ENCODE measurements at regions not wholly inside any gene's neighbourhood (a gene's known extent, or its start where the extent isn't known, plus 50 kb on each side); places are given as distances from the start of the nearest gene placed in this dataset.
A peak's percentile ranks its signal among the peaks of the same experiment; 100 is the strongest.

DNA sequence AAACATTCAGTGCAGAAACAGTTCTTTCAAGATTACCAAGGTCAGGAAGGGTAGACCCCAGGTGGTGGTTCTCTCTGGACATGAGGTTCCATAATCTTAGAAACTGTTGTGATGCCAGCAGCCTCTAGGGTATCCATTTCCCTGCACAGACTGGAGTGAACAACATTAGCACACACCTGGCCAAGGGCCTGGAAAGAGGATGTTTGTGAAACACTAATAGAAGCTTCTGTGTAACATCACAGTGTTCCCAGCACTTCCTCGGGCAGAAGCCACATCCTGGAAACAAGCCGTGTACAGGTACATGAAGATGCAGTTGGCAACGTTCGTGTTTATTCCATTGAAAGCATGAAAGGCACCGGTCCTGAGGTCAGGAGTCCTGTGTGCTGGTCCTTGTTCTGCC lies 598.2 kb upstream of the KLF4 start:
- H3K4me2 ChIP-seq, result no peak overlapping the region
- peaks cover 0 to 11% (median 3%) of the 10 kb centered on the region in 11 experiments; a peak in 8 of 22 replicates for H3K9me3 ChIP-seq (replicated peaks in 1 of 11)
- H3K9ac ChIP-seq, result no peak overlapping the region
- H3K27ac ChIP-seq, result no peak overlapping the region
- peaks cover 0 to 21% (median 0%) of the 10 kb centered on the region in 10 experiments; a peak in 7 of 20 replicates for H3K4me1 ChIP-seq
- H3K4me3 ChIP-seq, result no peak overlapping the region
- H4K20me1 ChIP-seq, result no peaks in the 10 kb centered on the region
- H3K27me3 ChIP-seq, result no peaks in the 10 kb centered on the region
- no peak for TF ChIP-seq Cebpa-rat (IDR thresholded peaks at IDR 0.05)
- H3K36me3 ChIP-seq, result no peaks in the 10 kb centered on the region

DNA sequence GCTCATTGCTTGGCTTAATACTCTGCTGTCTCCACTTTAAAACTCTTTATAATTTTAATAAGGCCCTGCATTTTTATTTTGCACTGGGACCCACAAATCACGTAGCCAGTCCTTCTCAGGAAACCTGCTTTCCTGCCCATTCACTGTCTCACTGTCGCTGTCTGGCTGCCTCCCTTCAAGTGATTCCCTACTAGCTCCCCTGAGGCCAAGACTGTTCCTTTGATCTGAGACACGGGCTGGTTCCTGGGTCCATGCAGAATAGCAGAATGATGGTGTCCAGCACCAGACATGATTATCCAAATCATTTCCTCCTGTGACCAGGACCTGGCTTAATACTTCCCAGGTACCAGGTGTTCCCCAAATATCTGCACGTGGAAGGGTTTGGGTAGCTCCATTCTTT lies 597.1 kb upstream of the KLF4 start:
- TF ChIP-seq Cebpa-rat (IDR thresholded peaks at IDR 0.05), result no peak
- Histone ChIP-seq H3K27me3 (no peaks in the 10 kb centered on the region), H3K4me1 (peaks cover 0 to 21% (median 0%) of the 10 kb centered on the region in 10 experiments; a peak in 7 of 20 replicates), H3K27ac (no peak overlapping the region), H3K4me3 (no peak overlapping the region), H3K9me3 (replicated peaks in 1 of 11) (peaks cover 0 to 6% (median 0%) of the 10 kb centered on the region in 11 experiments; a peak in 1 of 22 replicates), H3K9ac (no peak overlapping the region), H3K4me2 (no peak overlapping the region), H4K20me1 (no peaks in the 10 kb centered on the region), H3K36me3 (no peaks in the 10 kb centered on the region)

DNA sequence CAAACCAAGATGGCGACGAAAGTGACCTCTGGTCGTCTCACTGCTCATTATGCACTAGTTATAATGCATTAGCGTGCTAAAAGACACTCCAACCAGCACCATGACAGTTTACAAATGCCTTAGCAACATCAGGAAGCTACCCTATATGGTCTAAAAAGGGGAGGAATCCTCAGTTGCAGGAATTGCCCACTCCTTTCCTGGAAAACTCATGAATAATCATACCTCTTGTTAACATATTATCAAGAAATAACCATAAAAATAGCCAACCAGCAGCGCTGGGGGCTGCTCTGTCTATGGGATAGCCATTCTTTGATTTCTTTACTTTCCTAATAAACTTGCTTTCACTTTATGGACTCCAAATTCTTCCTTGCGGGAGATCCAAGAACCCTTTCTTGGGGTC lies 595.7 kb upstream of the KLF4 start:
- no peak for TF ChIP-seq Cebpa-rat (IDR thresholded peaks at IDR 0.05)
- Histone ChIP-seq H3K27ac (no peak overlapping the region), H3K4me3 (no peak overlapping the region), H3K4me2 (no peak overlapping the region), H3K9ac (no peak overlapping the region), H3K36me3 (no peaks in the 10 kb centered on the region), H4K20me1 (no peaks in the 10 kb centered on the region), H3K9me3 (replicated peaks in 1 of 11) (peaks cover 0 to 6% (median 0%) of the 10 kb centered on the region in 11 experiments; a peak in 1 of 22 replicates), H3K27me3 (no peaks in the 10 kb centered on the region), H3K4me1 (peaks cover 0 to 21% (median 0%) of the 10 kb centered on the region in 10 experiments; a peak in 7 of 20 replicates)

DNA sequence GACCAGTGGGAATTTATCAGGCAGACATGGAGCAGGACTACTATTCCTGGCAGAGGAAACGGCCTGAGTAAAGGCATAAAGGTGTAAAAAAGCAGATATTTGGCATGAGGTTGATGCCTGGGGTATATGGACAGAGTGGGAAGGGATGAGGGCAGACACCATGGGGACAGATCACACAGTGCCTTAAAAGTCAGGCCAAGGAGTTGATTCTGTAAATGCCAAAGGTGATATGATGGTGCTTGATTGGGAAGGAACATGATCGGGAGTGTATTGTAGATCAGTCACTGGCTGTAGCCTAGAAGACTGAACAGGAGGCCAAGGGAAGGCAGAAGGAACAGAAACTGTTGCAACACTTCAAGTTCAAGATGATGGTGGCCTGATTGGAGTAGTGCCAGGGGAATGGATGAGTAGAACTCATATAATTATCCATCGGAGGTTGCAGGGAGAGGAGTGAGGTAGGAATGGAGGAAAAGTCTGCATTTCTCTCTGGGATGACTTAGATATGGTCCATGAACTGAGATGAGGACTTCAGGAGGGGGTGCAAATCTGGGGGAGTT lies 594.3 kb upstream of the KLF4 start:
- H3K9me3 ChIP-seq (replicated peaks in 1 of 11), result peaks cover 0 to 6% (median 0%) of the 10 kb centered on the region in 11 experiments; a peak in 1 of 22 replicates
- H3K4me1 ChIP-seq, result peaks cover 0 to 17% (median 0%) of the 10 kb centered on the region in 10 experiments; a peak in 6 of 20 replicates
- no peak overlapping the region for H3K9ac ChIP-seq
- H3K27ac ChIP-seq, result no peak overlapping the region
- no peaks in the 10 kb centered on the region for H3K36me3 ChIP-seq
- no peaks in the 10 kb centered on the region for H3K27me3 ChIP-seq
- no peak for TF ChIP-seq Cebpa-rat (IDR thresholded peaks at IDR 0.05)
- peak overlapping the region in 3 of 11 experiments; percentile 11 to 36 (median 24); a peak in 5 of 22 replicates for H3K4me2 ChIP-seq
- H4K20me1 ChIP-seq, result no peaks in the 10 kb centered on the region
- H3K4me3 ChIP-seq, result no peak overlapping the region

DNA sequence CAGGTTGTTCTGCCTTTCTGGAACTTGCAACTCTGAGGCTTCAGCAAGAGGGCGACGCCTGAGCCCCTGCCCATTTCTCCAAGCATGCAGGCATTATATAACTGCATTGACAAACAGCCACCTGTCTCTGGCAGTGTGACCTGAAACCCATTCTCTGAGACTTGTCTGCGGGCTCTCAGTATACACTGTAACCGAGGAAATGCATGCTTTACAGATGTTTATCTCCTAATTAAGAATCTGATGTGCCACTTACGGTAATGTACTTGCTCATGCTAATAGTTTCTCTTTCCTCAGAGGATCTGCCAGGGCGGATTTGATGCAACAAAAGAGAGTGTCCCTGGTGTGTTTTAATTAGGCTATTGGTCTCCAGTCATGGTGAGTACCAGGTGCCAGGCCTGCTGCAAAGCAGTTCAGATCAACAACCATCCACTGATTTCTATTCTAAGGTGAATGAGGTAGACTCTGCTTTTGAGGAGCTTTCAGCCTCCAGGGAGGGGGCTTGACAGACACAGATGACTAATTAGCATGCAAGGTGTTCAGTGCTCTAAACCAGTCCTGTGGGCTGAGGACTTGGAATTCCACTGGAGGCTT lies 593.7 kb upstream of the KLF4 start:
- Histone ChIP-seq H3K9me3 (replicated peaks in 1 of 11) (peaks cover 0 to 6% (median 0%) of the 10 kb centered on the region in 11 experiments; a peak in 1 of 22 replicates), H3K36me3 (no peaks in the 10 kb centered on the region), H4K20me1 (no peaks in the 10 kb centered on the region), H3K4me1 (peaks cover 0 to 21% (median 0%) of the 10 kb centered on the region in 10 experiments; a peak in 7 of 20 replicates), H3K4me3 (no peak overlapping the region), H3K4me2 (peak overlapping the region in 2 of 11 experiments; percentile 24 to 36; a peak in 2 of 22 replicates), H3K9ac (no peak overlapping the region), H3K27ac (no peak overlapping the region), H3K27me3 (no peaks in the 10 kb centered on the region)
- TF ChIP-seq Cebpa-rat (IDR thresholded peaks at IDR 0.05), result no peak

DNA sequence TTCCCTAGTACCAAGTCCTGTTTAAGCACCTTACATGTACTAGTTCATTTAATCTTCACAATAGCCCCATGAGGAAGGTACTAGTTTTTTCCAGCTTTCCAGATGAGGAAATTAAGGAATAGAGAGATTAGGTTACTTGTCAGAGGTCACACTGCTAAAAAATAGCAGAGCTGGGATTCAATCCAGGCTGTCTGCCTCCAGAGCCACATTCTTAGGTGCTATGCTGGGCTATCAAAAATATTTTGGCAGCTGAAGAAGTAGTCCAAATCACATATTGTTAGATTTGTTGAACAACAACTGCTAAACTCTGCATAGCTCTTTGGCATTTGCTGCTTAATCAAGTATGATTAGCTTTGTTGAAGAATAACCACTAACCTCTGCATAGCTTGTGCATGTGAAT lies 591.5 kb upstream of the KLF4 start:
- Histone ChIP-seq H3K27ac (no peak overlapping the region), H3K36me3 (no peaks in the 10 kb centered on the region), H3K9me3 (replicated peaks in 1 of 11) (peaks cover 0 to 6% (median 0%) of the 10 kb centered on the region in 11 experiments; a peak in 1 of 22 replicates), H3K4me3 (no peak overlapping the region), H4K20me1 (no peaks in the 10 kb centered on the region), H3K4me1 (peaks cover 0 to 27% (median 0%) of the 10 kb centered on the region in 10 experiments; a peak in 7 of 20 replicates), H3K9ac (no peak overlapping the region), H3K4me2 (no peak overlapping the region), H3K27me3 (no peaks in the 10 kb centered on the region)
- TF ChIP-seq Cebpa-rat (IDR thresholded peaks at IDR 0.05), result no peak

DNA sequence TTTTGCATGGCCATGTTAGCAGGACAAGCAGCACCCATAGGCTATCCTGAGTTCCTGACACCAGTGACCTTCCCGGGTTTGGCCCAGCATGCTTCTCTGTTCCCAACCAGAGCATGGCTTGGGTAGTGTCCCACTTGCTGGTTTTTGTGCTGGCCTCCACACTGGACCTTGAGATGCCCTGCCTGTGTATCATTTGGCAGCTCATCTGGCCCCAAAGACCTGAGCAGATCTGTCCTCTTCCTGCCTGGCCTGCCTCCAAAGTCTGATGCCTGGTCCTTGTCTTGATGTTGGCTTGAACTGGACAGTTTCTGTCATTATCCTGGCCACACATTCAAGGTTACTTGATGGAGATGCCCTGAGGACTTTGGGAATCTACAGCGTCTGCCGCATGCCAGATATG lies 590.7 kb upstream of the KLF4 start:
- H3K4me2 ChIP-seq, result no peak overlapping the region
- H3K9me3 ChIP-seq (replicated peaks in 1 of 11), result peaks cover 0 to 6% (median 0%) of the 10 kb centered on the region in 11 experiments; a peak in 1 of 22 replicates
- no peaks in the 10 kb centered on the region for H3K27me3 ChIP-seq
- H3K27ac ChIP-seq, result no peak overlapping the region
- peaks cover 0 to 27% (median 0%) of the 10 kb centered on the region in 10 experiments; a peak in 7 of 20 replicates for H3K4me1 ChIP-seq
- no peak overlapping the region for H3K4me3 ChIP-seq
- H4K20me1 ChIP-seq, result no peaks in the 10 kb centered on the region
- no peak for TF ChIP-seq Cebpa-rat (IDR thresholded peaks at IDR 0.05)
- no peak overlapping the region for H3K9ac ChIP-seq
- no peaks in the 10 kb centered on the region for H3K36me3 ChIP-seq

DNA sequence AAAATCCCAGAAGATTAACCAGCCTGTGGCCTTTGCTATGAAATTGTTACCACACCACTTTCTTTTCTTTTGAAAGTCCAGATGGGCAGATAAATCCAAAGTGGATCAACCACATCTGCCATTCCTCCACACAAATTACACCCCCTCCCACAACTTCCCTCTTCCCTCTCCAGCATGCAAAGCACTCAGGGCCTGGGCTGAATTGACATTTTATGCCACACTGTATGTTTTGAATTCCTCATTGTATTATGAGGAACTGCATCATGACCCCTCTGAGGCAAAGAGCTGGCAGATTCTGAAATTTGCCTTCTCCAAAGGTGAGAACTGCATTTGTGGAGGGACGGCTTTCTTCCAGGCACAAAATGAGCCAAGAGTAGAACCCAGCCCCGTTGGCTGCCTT lies 589.2 kb upstream of the KLF4 start:
- no peak for TF ChIP-seq Cebpa-rat (IDR thresholded peaks at IDR 0.05)
- H3K36me3 ChIP-seq, result no peaks in the 10 kb centered on the region
- no peaks in the 10 kb centered on the region for H3K27me3 ChIP-seq
- no peak overlapping the region for H3K27ac ChIP-seq
- H4K20me1 ChIP-seq, result no peaks in the 10 kb centered on the region
- peaks cover 0 to 30% (median 6%) of the 10 kb centered on the region in 10 experiments; a peak in 11 of 20 replicates for H3K4me1 ChIP-seq
- H3K4me3 ChIP-seq, result no peak overlapping the region
- no peaks in the 10 kb centered on the region for H3K9me3 ChIP-seq (replicated peaks in 1 of 11)
- peak overlapping the region in 3 of 11 experiments; percentile 10 to 71 (median 58); a peak in 5 of 22 replicates for H3K4me2 ChIP-seq
- no peak overlapping the region for H3K9ac ChIP-seq

DNA sequence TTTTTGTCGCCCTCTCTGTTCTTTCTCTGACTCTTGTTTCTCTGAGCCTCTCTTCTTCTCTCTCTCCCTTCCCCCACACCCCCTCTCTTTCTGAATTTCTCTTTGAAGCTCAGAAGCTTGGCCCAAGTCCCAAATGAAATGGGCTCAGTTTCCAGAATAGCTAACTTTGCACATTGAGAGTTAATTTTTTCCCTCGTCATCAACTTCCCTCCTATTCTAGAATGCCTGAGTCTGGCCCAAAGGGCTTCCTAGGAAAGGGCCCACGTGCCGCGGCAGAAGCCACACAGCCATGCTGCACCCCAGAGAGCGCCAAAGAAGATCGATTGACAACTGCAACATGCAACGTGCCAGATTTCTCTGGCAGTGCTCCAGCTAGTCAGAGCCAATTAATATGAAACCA lies 588.8 kb upstream of the KLF4 start:
- Histone ChIP-seq H3K4me2 (peak overlapping the region in 3 of 11 experiments; percentile 10 to 71 (median 58); a peak in 5 of 22 replicates), H3K9me3 (replicated peaks in 1 of 11) (no peaks in the 10 kb centered on the region), H3K4me1 (peaks cover 0 to 30% (median 7%) of the 10 kb centered on the region in 10 experiments; a peak in 12 of 20 replicates), H3K27ac (no peak overlapping the region), H3K4me3 (no peak overlapping the region), H3K36me3 (no peaks in the 10 kb centered on the region), H4K20me1 (no peaks in the 10 kb centered on the region), H3K9ac (no peak overlapping the region), H3K27me3 (no peaks in the 10 kb centered on the region)
- no peak for TF ChIP-seq Cebpa-rat (IDR thresholded peaks at IDR 0.05)

All from BLaER1 treated with 17β-estradiol and CSF1 and Interleukin-3, amounts not matched to agents 10 nM and 100 nM (cell line).